ENCODE measurements at regions not wholly inside any gene's neighbourhood (a gene's known extent, or its start where the extent isn't known, plus 50 kb on each side); places are given as distances from the start of the nearest gene placed in this dataset.

DNA sequence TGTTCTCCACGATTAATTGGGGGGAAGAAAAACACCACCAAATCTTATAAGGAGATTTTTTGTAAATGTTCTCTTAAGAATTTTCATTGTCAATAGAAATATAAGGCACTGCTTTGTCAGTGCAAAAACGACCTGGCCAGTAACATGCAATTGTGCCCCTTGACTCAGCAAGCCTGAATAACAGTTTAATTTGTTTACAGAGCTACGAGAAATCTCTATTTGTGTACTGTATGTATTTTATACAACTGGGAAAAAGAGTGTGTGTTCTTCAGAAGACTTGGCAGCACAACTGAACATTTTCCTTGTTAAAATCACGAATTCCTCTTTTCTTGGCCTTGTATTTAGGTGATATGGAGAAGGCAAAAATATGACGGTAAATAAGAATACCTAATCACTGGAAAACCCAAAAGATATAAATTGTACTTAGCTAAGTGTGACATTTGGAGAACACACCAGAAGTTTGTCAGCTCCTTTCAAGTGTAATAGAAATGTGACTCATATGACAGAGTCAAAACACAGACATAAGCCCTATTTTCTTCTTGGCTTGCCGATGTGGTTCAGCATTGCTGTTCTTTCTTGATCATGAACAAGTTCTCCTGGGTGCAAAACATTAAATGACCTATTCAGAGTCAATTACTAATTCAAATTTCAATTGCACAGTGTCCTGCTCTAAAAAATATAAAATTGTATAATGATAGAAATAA lies 945.0 kb upstream of the INTU start:
- TF ChIP-seq POLR2A (IDR thresholded peaks at IDR 0.05), result no peak
- no peak for TF ChIP-seq EP300 (IDR thresholded peaks at IDR 0.05)
- TF ChIP-seq, protein P1, sequence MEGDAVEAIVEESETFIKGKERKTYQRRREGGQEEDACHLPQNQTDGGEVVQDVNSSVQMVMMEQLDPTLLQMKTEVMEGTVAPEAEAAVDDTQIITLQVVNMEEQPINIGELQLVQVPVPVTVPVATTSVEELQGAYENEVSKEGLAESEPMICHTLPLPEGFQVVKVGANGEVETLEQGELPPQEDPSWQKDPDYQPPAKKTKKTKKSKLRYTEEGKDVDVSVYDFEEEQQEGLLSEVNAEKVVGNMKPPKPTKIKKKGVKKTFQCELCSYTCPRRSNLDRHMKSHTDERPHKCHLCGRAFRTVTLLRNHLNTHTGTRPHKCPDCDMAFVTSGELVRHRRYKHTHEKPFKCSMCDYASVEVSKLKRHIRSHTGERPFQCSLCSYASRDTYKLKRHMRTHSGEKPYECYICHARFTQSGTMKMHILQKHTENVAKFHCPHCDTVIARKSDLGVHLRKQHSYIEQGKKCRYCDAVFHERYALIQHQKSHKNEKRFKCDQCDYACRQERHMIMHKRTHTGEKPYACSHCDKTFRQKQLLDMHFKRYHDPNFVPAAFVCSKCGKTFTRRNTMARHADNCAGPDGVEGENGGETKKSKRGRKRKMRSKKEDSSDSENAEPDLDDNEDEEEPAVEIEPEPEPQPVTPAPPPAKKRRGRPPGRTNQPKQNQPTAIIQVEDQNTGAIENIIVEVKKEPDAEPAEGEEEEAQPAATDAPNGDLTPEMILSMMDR (IDR thresholded peaks at IDR 0.05), result no peak
- Histone ChIP-seq H3K4me1 (ENCODE audit: insufficient read depth) (no peaks in the 10 kb centered on the region), H3K9me3 (no peaks in the 10 kb centered on the region), H3K27ac (no peak overlapping the region), H3K27me3 (no peaks in the 10 kb centered on the region), H3K36me3 (no peaks in the 10 kb centered on the region), H3K4me3 (no peak overlapping the region)
- 6 to 12% (median 8%) methylated on average over 6 of the region's 6 CpGs for WGBS, 3 donors
- DNase-seq, result no peak
- intact Hi-C loops (cut with DNase I), result no loop called here

DNA sequence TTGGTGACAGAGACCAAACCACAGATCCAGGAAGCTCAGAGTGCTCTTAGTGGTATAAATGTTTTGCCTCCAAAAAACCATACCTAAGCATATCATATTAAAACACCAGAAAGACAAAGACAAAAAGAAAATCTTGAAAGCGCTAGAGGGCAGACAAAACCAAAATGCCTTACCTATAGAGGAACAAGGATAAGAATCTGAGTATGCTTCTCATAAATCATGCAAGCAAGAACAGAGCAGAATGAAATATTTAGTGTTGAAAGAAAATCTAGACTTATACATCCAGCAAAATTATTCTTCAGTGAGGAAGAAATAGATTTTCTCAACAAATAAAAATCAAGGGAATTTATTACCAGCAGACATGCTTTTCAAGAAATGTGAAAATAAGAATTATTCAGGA lies 941.0 kb upstream of the INTU start:
- 92 to 96% (median 95%) methylated on average over 1 of the region's 1 CpG for WGBS, 3 donors
- Histone ChIP-seq H3K27me3 (no peaks in the 10 kb centered on the region), H3K36me3 (no peaks in the 10 kb centered on the region), H3K4me3 (no peak overlapping the region), H3K9me3 (no peaks in the 10 kb centered on the region), H3K4me1 (ENCODE audit: insufficient read depth) (peaks cover 1% of the 10 kb centered on the region), H3K27ac (no peak overlapping the region)
- TF ChIP-seq, protein P1 (IDR thresholded peaks at IDR 0.05), result no peak
- TF ChIP-seq POLR2A (IDR thresholded peaks at IDR 0.05), result no peak
- no peak for TF ChIP-seq EP300 (IDR thresholded peaks at IDR 0.05)
- DNase-seq, result no peak
- intact Hi-C loops (cut with DNase I), result no loop called here

DNA sequence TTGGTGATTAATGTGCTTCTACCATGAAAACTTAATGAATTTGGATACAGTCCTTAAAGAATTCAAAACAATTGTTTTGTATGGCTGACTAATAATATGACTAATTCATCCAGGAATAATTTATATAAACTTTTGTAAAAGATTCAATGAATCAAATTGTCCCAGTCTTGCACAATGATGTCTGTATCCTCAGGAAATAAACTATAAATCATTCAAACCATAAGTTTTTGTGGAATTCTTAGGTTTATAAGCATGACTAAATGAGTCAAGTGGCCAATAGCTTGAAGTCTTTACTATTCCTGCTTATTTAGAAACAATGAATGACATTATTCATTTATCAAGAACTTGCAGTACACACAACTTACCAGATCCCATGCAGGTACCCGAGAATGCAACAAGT lies 935.0 kb upstream of the INTU start:
- H3K4me1 ChIP-seq (ENCODE audit: insufficient read depth), result peaks cover 1% of the 10 kb centered on the region
- intact Hi-C loops (cut with DNase I), result no loop called here
- no peaks in the 10 kb centered on the region for H3K9me3 ChIP-seq
- H3K27me3 ChIP-seq, result no peaks in the 10 kb centered on the region
- DNase-seq, result no peak
- H3K27ac ChIP-seq, result no peak overlapping the region
- WGBS, 3 donors, result 89 to 98% (median 89%) methylated on average over 1 of the region's 1 CpG
- H3K4me3 ChIP-seq, result no peak overlapping the region
- TF ChIP-seq EP300 (IDR thresholded peaks at IDR 0.05) (no peak), POLR2A (IDR thresholded peaks at IDR 0.05) (no peak)
- TF ChIP-seq, protein P1 (IDR thresholded peaks at IDR 0.05), result no peak
- H3K36me3 ChIP-seq, result no peaks in the 10 kb centered on the region

DNA sequence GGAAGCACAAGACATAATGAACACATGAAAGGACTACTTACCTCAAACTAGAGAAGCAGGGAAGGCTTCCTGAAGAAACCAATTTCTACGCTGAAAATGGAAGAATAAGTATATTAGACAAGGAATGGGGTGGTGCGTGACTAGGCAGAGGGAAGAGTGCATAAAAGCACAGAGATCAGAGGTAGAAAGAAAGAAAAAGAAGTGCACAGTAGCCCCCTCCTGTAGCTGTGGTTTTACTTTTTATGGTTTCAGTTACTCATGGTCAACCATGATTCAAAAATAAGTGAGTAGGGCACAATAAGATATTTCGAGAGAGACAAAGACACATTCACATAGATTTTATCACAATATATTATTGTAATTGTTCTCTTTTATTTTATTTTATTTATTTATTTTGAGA lies 934.5 kb upstream of the INTU start:
- H3K36me3 ChIP-seq, result no peaks in the 10 kb centered on the region
- DNase-seq, result no peak
- no peaks in the 10 kb centered on the region for H3K9me3 ChIP-seq
- no peak overlapping the region for H3K4me3 ChIP-seq
- no peak for TF ChIP-seq EP300 (IDR thresholded peaks at IDR 0.05)
- TF ChIP-seq, protein P1 (IDR thresholded peaks at IDR 0.05), result no peak
- no peak for TF ChIP-seq POLR2A (IDR thresholded peaks at IDR 0.05)
- intact Hi-C loops (cut with DNase I), result no loop called here
- peaks cover 1% of the 10 kb centered on the region for H3K4me1 ChIP-seq (ENCODE audit: insufficient read depth)
- no peaks in the 10 kb centered on the region for H3K27me3 ChIP-seq
- WGBS, 3 donors, result 94 to 96% (median 96%) methylated on average over 3 of the region's 3 CpGs
- no peak overlapping the region for H3K27ac ChIP-seq
